Body of pancreas (tissue), 4 donors: ENCODE measurements at regions not wholly inside any gene's neighbourhood (a gene's known extent, or its start where the extent isn't known, plus 50 kb on each side); places are given as distances from the start of the nearest gene placed in this dataset.

Experiments
- ATAC-seq: fragments of 150-250 bp; one replicate; pipeline ENCODE4 v1.9.1; 2016
- DNase-seq, 4 donors: peaks; one replicate each; pipeline ENCODE4 v3.0.0-alpha.2; 2019
- H3K27ac ChIP-seq, 4 donors: fragments of 200-600 bp; sonication (generic); 1 replicate in 3 of 4; 2 replicates in 1 of 4; pipeline versions ENCODE4 v1.5.1 to v1.6.1; 2016 to 2019; ENCODE audit warnings: mild to moderate bottlenecking in 1 of 4, mixed read lengths in 1 of 4, moderate library complexity in 1 of 4
- H3K27me3 ChIP-seq, 2 donors: fragments of 200-600 bp; sonication (generic); one replicate each; pipeline ENCODE4 v1.6.0; 2016; ENCODE audit warnings: mild to moderate bottlenecking in 1 of 2
- H3K36me3 ChIP-seq, 2 donors: fragments of 200-600 bp; sonication (generic); replicated peaks in 1 of 2; 2 replicates each; pipeline ENCODE4 v1.5.1; 2016; ENCODE audit warnings: low read depth in 2 of 2; ENCODE audit not compliant: insufficient read depth in 1 of 2
- H3K4me1 ChIP-seq: fragments of 200-600 bp; sonication (generic); one replicate; pipeline ENCODE4 v1.6.0; 2016
- H3K4me3 ChIP-seq, 2 donors: fragments of 200-600 bp; sonication (generic); 1 replicate in 1 of 2; 2 replicates in 1 of 2; pipeline ENCODE4 v1.5.1; 2016 to 2019
- H3K9me3 ChIP-seq, 3 donors: fragments of 200-600 bp; sonication (generic); 1 replicate in 2 of 3; 2 replicates in 1 of 3; pipeline ENCODE4 v1.5.1; 2016
- CTCF ChIP-seq, 7 experiments: fragments of 450-650 bp in 4 of 7; fragments of 200-600 bp in 3 of 7; sonication (generic) in 3 of 7; IDR thresholded peaks; one replicate each; pipeline ENCODE4 v1.5.1; 2016 to 2019; ENCODE audit warnings: antibody characterized with exemption in 7 of 7
- POLR2A ChIP-seq, 3 donors: fragments of 450-650 bp; IDR thresholded peaks; one replicate each; pipeline ENCODE4 v1.6.1; 2016; ENCODE audit warnings: antibody characterized with exemption in 3 of 3, mild to moderate bottlenecking in 2 of 3
- WGBS, 2 donors: methylation state at CpG; one replicate each; pipeline ENCODE4 v1.1.5; 2017; 5-methylcytosine and 5-hydroxymethylcytosine counted together
- intact Hi-C: fragments of 100-400 bp; cut with DNase I; formaldehyde crosslinking; loops from one replicate; pipeline ENCODE4 v1.15.1; 2023

GRCh38 chr3:191715585-191715984, 254.6 kb downstream of the PYDC2 start:
- 53 to 75% methylated on average over 1 of the region's 1 CpG for WGBS, 2 donors
- H3K36me3 ChIP-seq = no peaks in the 10 kb centered on the region
- intact Hi-C loops = no loop called here
- no peaks in the 10 kb centered on the region for H3K9me3 ChIP-seq
- no peak overlapping the region for H3K4me3 ChIP-seq
- ATAC-seq (no peak), DNase-seq (no peak)
- TF ChIP-seq POLR2A (IDR thresholded peaks at IDR 0.05) (no peak), CTCF (IDR thresholded peaks at IDR 0.05) (no peak)
- H3K4me1 ChIP-seq = no peaks in the 10 kb centered on the region
- no peaks in the 10 kb centered on the region for H3K27me3 ChIP-seq
- H3K27ac ChIP-seq = no peak overlapping the region

DNA sequence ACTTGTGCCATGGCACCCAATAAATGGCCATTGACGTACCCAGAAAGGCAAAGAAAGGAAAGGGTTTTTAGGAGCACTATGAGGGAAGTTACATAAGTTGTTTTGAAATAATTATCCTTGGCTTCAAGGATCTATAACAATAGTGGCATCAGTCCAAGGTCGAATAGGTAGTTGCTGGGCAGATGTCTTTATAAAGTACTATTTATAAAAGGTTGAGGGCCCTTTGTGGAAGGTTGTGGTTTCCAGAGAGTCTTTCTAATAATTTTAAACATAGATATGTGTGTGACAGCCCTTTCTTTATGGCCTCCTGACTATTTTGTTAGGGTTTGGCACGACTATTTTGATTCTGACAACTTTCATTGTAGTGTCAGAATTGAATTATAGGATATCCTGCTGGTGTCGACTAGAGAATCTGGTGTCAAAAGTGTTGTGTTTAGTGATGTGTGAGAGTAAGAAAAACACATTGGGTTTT, 260.5 kb downstream of the PYDC2 start:
- no peak for TF ChIP-seq CTCF (IDR thresholded peaks at IDR 0.05)
- TF ChIP-seq POLR2A (IDR thresholded peaks at IDR 0.05) = no peak
- peak overlapping the region in 1 of 4 donors; percentile 4 for H3K27ac ChIP-seq
- intact Hi-C loops = no loop called here
- H3K4me1 ChIP-seq = peaks cover 13% of the 10 kb centered on the region
- ATAC-seq (peak; percentile 45), DNase-seq (no peak)
- no peaks in the 10 kb centered on the region for H3K9me3 ChIP-seq
- H3K4me3 ChIP-seq = no peak overlapping the region
- 33 to 41% methylated on average over 4 of the region's 4 CpGs for WGBS, 2 donors
- H3K27me3 ChIP-seq = no peaks in the 10 kb centered on the region
- no peaks in the 10 kb centered on the region for H3K36me3 ChIP-seq

- 0 to 9% methylated on average over 1 of the region's 1 CpG for WGBS, 2 donors
- Histone ChIP-seq H3K27ac (peak overlapping the region in 1 of 4 donors; percentile 4), H3K4me1 (peaks cover 13% of the 10 kb centered on the region), H3K4me3 (no peak overlapping the region), H3K36me3 (no peaks in the 10 kb centered on the region), H3K9me3 (no peaks in the 10 kb centered on the region), H3K27me3 (no peaks in the 10 kb centered on the region)
- peak; percentile 94 for ATAC-seq
- intact Hi-C loops = no loop called here
- DNase-seq = peak; percentile 36 to 75 (median 47)
- no peak for TF ChIP-seq POLR2A (IDR thresholded peaks at IDR 0.05)
These were observed 261.0 kb downstream of the PYDC2 start for GRCh38 chr3:191721990-191722389.

DNA sequence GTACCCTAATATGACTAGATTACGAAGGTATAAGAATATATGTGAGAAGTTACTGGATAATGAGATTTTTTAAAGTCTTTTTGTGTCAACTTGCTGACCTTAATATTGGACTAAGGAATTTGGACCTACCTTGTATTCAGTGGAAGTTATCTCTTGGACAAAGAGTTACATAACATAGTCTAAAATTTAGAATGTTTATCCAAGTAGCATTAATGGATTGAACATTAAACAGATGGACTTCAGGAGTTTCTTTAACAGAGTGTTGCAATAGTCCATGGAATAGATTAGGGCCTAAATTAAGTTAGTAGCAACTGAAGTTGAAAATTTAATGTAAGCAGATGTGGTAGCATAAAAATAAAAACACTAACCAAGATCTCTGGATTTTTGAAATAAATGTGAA, 266.4 kb downstream of the PYDC2 start:
- H3K27ac ChIP-seq = no peak overlapping the region
- no peak for ATAC-seq
- TF ChIP-seq CTCF (IDR thresholded peaks at IDR 0.05) (no peak), POLR2A (IDR thresholded peaks at IDR 0.05) (no peak)
- no peaks in the 10 kb centered on the region for H3K36me3 ChIP-seq
- peaks cover under 1% of the 10 kb centered on the region for H3K4me1 ChIP-seq
- WGBS, 2 donors = 91 to 94% methylated on average over 1 of the region's 1 CpG
- H3K27me3 ChIP-seq = no peaks in the 10 kb centered on the region
- no peaks in the 10 kb centered on the region for H3K9me3 ChIP-seq
- intact Hi-C loops = no loop called here
- no peak overlapping the region for H3K4me3 ChIP-seq
- no peak for DNase-seq

DNA sequence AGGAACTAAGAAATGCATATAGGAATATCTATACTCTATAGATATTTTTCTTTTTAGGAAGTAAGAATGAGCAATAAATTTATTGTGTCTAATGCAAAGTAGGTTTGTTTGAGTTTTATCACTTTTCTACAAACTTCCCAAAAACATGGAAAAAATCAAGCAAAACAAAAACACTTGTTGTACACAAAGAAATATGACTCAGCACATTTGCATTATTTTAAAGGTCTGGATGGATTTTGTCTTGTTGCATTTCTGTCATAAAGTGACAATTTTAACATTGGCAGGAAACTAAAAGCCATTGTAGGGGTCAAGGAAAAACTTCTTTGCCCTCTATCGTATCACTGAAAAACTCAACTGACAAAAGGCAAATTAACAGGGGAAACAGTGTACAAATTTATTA, 267.2 kb downstream of the PYDC2 start:
- Histone ChIP-seq H3K27me3 (no peaks in the 10 kb centered on the region), H3K9me3 (no peaks in the 10 kb centered on the region), H3K36me3 (no peaks in the 10 kb centered on the region), H3K27ac (no peak overlapping the region), H3K4me1 (no peaks in the 10 kb centered on the region), H3K4me3 (no peak overlapping the region)
- no peak for TF ChIP-seq POLR2A (IDR thresholded peaks at IDR 0.05)
- no peak for TF ChIP-seq CTCF (IDR thresholded peaks at IDR 0.05)
- intact Hi-C loops = no loop called here
- no peak for DNase-seq
- 90 to 96% methylated on average over 1 of the region's 1 CpG for WGBS, 2 donors
- ATAC-seq = no peak
